ENCODE measurements at regions not wholly inside any gene's neighbourhood (a gene's known extent, or its start where the extent isn't known, plus 50 kb on each side); places are given as distances from the start of the nearest gene placed in this dataset.

DNA sequence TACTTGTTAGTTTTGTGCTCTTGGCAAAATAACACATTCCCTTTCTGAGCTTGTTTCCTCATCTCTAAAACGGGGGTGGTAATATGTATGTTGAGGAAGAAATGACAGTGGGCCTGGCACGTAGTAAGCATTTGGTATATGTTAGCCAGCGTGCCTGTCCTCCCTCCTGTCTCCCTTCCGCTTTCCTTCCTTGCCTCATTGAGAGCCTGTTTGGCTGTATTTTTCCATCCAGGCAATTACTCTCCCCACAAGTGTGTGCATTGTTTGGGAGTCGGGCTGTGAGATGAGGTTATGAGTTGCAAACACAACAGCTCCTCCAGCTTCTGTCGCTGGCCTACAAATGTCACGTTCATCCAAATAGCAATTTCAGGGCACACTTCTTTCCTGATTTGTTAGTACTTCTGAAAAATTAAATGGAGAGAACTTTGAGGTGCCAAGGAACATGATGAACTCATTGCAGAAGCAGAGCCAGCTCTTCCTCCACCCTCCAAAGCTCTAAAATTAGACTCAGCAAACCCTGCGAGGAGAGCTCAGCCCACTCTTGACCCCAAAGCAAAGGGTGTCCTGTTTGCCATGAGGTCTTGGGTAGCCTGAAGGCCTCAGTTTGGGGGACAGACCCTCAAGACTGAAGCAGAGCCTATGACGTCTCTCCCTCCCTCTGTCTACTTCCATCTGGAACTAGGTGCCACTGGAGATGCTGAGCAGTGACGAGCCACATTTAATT is 50.7 kb upstream of the TOX2 start:
- DNase-seq (ENCODE audit: low read depth): no peak

GRCh38 chr20:43863330-43863729 is 51.3 kb upstream of the TOX2 start:
- DNase-seq (ENCODE audit: low read depth): no peak

DNA sequence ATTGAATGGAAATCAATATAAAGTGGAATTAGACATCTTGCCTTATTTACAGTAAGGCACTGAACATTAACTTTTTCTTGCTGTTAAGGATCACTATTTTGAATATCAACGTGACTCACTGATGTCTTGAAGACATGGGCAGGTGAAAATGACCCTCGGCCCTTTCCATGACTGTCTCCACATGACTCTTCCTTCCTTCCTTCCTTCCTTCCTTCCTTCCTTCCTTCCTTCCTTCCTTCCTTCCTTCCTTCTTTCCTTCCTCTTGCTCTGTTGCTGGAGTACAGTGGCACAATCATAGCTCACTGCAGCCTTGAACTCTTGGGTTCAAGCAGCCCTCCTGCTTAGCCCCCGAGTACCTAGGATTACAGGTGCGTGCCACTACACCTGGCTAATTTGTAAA is 52.2 kb upstream of the TOX2 start:
- no peak for DNase-seq (ENCODE audit: low read depth)

GRCh38 chr20:43859994-43860393 is 54.7 kb upstream of the TOX2 start:
- DNase-seq (ENCODE audit: low read depth): no peak

DNA sequence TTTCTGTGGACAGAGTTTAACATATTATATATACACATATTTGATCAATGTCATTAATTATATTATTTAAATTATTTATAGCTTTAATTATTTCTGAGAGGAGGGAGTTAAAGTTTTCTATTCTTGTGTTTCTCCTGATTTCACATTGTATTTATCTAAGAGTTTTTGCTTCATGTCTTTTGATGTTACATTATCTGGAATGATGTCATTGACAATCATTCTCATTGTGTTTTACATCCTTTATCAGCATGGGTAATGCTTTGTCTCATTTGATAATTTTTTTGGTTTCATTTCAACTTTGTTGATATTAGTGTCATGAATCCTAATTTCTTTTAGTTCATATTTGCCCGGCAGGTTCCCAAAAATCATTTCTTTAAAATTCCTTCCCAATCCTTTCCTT is 56.7 kb upstream of the TOX2 start:
- no peak for DNase-seq (ENCODE audit: low read depth)

DNA sequence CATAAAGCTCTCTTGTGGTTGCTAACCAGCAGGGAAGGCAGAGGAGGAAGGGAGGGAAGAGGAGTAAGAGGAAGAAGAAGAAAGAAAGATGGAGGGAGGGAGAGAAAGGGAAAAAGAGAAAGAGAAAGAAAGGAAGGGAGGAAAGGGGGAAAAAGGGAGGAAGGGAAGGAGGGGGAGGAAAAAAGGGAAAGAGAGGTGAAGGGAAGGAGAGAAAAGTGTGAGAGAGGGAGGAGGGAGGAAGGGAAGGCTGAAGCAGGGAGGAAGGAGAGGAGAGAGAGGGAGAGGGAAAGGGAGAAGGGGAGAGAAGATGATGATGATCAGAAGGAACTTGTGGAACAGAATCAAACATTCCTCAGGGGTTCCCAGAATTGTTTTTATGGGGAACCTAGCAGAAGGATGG is 57.5 kb upstream of the TOX2 start:
- DNase-seq (ENCODE audit: low read depth): no peak

- DNase-seq (ENCODE audit: low read depth): no peak
Observed at GRCh38 chr20:43855803-43856202, 58.8 kb upstream of the TOX2 start.

DNA sequence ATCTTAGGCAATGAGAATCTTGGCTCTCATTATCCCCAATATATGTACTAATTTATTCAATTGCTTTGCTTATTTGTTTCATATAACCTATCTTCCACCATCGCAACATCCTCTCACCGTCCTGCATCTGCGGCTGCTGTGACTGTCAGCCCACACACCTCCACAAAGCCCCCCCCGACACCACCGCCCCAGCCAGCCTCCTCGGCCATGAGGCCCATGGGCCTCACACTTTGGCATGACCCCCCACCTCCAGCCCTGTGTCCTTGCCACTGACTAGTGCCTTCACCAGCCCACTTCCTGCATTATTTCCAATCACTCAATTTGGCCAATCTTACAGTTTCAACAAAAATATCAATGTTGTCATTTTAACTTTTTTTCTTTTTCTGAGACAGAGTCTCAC is 60.7 kb upstream of the TOX2 start:
- DNase-seq (ENCODE audit: low read depth): no peak

- DNase-seq (ENCODE audit: low read depth): peak; percentile 56
Observed at GRCh38 chr20:43853174-43853803, 61.4 kb upstream of the TOX2 start.

DNA sequence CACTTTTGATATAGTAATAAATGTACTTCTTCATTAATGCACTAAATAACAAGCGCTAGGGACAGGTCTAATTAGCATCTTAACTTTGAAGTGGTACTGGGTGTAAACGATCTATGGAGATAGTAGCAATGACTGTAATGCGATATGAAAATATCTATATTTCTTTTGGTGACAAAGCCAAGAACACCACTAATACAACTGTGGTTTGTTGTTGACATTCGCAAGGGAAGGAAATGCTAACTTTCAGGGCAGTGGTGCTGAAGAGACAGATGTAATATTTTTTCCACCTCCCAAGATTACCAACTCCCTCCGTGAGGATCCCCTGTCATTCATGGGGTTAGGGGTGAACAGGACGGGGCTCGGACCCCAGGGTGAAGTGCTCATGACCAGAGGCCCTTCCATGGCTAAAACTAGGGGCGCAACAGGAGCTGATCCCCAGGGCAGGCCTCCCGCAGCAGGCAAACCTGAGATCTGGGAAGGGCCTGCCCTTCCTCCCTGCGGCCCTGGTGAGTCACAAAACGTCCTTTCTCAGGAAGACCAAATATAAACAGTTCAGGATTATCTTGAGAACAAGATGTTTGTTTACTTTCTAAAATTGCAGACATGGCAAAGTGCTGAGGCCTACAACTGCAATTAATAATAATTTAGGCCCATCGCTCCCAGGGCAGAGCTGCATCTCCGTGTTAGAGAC is 65.0 kb upstream of the TOX2 start:
- peak; percentile 83 for DNase-seq (ENCODE audit: low read depth)

GRCh38 chr20:43846516-43846905 is 68.1 kb upstream of the TOX2 start:
- no peak for DNase-seq (ENCODE audit: low read depth)

DNA sequence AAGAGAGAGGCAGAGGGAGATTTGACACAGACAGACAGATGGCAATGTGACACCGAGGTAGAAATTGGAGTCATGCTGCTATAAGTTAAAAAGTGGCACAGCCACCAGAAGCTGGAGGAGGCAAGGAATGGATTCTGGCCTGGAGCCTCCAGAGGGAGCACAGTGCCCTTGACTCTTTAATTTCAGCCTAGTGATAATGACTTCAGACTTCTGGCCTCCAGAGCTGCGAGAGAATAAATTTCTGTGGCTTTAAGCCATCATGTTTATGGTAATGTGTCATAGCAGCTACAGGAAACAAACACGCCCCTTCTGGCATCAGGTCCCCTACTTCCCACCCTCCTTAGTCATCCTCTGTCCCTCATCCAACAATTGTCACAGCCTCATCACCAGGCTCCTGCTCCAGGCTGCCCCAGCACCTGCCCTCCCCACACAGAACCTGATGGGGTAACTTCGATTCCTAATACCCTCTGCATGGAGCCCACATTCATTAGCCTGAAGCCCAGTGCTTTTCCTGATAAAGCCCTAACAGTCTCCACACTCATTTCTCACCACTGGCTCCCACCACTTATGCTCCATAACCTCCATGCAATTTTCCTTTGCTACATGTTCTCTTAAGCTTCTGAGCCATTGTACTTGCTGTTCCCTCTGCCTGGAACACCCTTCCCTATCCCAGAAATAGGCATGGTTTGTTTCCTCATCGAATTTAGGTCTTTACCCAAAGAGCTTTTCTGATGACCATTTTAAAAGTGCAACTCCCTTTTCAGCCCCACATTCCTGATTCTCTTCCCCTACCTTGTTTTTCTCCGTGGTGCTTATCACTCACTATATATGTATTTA is 69.7 kb upstream of the TOX2 start:
- DNase-seq (ENCODE audit: low read depth): peak; percentile 87

DNA sequence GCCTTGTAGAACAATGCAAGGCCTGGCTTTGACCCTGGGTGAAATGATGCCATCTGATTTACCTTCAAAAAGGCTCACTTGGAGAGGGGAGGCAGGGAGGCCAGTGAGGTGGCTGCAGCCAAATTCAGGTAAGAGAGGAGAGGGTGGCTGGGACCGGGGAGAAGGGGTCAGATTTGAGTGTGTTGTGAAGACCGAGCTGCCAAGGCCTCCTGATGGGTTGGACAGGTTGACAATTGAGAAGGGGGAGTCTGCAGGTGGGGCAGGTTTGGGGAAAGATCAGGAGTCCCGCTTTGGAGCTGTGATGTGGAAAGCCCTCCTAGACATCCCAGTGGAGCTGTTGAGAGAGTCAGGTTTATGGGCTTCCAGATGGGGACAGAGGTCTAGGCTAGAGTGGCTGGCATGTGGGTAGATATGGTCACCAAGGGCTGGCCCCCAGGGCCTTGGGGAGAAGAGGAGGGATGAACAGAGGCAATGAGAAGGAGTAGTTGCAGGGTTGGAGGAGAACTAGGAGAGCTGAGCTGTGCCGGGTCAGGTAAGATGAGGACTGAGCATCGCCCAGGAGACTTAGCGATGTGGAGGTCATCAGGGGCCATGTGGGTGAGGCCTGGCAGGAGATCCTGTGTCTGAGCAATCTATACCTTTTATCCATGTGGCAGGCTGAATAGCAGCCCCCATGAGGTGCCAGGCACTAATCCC is 70.5 kb upstream of the TOX2 start:
- no peak for DNase-seq (ENCODE audit: low read depth)

DNA sequence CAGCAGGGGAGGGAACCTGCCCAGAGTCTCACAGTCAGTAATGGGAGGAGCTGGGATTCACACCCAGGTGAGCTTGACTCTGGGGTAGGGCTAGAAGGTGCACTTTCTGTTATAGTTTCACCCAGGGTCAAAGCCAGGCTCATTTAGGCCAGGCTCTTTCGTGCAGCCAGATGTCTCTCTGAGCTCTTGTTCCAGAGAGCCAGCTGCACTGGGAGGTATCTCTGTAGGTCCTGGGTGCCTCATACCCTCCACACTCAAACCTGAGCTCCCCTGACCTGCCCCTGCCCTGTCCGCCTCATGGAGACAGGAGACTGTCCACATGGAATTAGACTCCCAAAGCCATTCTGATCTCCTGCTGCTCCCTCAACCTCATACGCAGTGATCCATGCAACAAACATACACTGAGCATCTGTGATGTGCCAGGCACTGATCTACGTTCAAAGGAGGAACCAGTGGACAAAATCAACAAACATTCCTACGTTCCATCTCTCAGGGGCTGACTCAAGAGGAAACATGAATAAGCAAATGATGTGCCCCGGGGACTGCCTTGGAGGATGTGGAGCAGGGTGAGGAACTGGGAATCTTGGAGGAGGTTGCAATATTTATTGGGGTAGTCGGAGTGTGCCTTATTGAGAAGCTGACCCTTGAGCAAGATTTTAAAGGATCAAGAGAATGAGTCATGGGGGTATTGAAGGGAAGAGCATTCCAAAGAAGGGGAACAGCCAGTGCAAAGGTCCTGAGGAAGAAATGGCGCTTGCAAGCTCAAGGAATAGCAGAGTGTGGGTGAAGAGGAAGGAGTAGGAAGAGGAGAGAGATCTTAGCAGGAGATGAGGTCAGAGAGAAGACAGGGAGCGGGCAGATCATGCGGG is 71.3 kb upstream of the TOX2 start:
- DNase-seq (ENCODE audit: low read depth): peak; percentile 90

GRCh38 chr20:43842126-43843020 is 72.3 kb upstream of the TOX2 start:
- no peak for DNase-seq (ENCODE audit: low read depth)

- peak; percentile 36 for DNase-seq (ENCODE audit: low read depth)
Observed at GRCh38 chr20:43840382-43841070, 74.1 kb upstream of the TOX2 start.

- no peak for DNase-seq (ENCODE audit: low read depth)
Observed at GRCh38 chr20:43839793-43840199, 74.9 kb upstream of the TOX2 start.

DNA sequence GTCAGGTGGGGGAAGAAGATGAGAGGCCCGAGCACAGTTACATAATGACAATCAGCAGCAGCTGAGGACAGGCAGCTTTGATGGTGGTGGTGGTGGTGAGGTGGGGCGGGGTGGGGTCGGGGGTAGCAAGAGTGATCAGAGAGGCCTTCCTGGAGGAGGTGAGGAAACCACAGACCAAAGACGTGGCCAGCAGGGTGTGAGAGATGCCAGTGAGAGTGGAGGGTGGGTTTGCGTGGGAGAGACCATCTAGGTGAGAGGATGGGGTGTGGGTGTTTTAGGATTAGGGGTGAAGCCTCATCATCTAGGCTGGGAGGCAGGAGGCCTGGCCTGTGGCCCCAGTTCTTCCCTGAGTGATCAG is 76.0 kb upstream of the TOX2 start:
- no peak for DNase-seq (ENCODE audit: low read depth)
